MCF 10A (cell line): ENCODE measurements at regions not wholly inside any gene's neighbourhood (a gene's known extent, or its start where the extent isn't known, plus 50 kb on each side); places are given as distances from the start of the nearest gene placed in this dataset.

Experiments
- BruUV-seq: library from RNA; stranded (reverse); fragments of 400-500 nt; replicated peaks from 2 replicates; lab custom pipeline; 2021; lab: Mats Ljungman, UMichigan
- CTCF ChIA-PET: fragments of 300-600 bp; sonication (Branson Sonifier 250); formaldehyde crosslinking; extraction: SDS; loops from one replicate; lab custom pipeline; 2021; ENCODE audit warnings: antibody characterized with exemption, inconsistent platforms; lab: Yijun Ruan, JAX
- POLR2A ChIA-PET: fragments of 300-600, 350-650 bp; sonication (Branson Sonifier 250); formaldehyde crosslinking; extraction: SDS; loops from one replicate; lab custom pipeline; 2020; ENCODE audit warnings: antibody characterized with exemption, inconsistent platforms; lab: Yijun Ruan, JAX
- DNase-seq: peaks from one replicate; pipeline ENCODE4 v3.0.0-alpha.2; 2018; ENCODE audit not compliant: unreplicated experiment
- H3K27ac Mint-ChIP-seq: one replicate; pipeline ENCODE4 v1.8.0; 2022; ENCODE audit warnings: mild to moderate bottlenecking, low read depth, mixed read lengths; ENCODE audit not compliant: unreplicated experiment
- H3K27me3 Mint-ChIP-seq: one replicate; pipeline ENCODE4 v1.8.0; 2022; ENCODE audit warnings: mixed read lengths; ENCODE audit not compliant: insufficient read depth, unreplicated experiment
- H3K36me3 Mint-ChIP-seq: one replicate; pipeline ENCODE4 v1.8.0; 2022; ENCODE audit warnings: mild to moderate bottlenecking, moderate library complexity, mixed read lengths; ENCODE audit not compliant: insufficient read depth, unreplicated experiment
- H3K4me1 Mint-ChIP-seq: one replicate; pipeline ENCODE4 v1.8.0; 2022; ENCODE audit warnings: mixed read lengths; ENCODE audit not compliant: insufficient read depth, unreplicated experiment
- H3K4me3 Mint-ChIP-seq: one replicate; pipeline ENCODE4 v1.8.0; 2022; ENCODE audit warnings: mild to moderate bottlenecking, moderate library complexity, mixed read lengths; ENCODE audit not compliant: unreplicated experiment
- H3K9me3 Mint-ChIP-seq: one replicate; pipeline ENCODE4 v1.8.0; 2022; ENCODE audit warnings: mixed read lengths; ENCODE audit not compliant: unreplicated experiment
- CTCF ChIP-seq: fragments of 200-600 bp; IDR thresholded peaks from one replicate; pipeline ENCODE4 v1.8.0; 2022; ENCODE audit warnings: antibody characterized with exemption, mild to moderate bottlenecking; ENCODE audit not compliant: unreplicated experiment
- intact Hi-C: fragments of 100-400 bp; cut with micrococcal nuclease; formaldehyde crosslinking; loops from 2 replicates; pipeline ENCODE4 v1.14.1; 2022

GRCh38 chr12:66786531-66787308, 107.8 kb upstream of the GRIP1 start:
- ChIA-PET POLR2A (no interaction called here), CTCF (interaction anchor here (0.8 kb wide), 1 partner anchor 1856 kb away, joined by 3 read pairs; no protein-coding TSS in a partner anchor)
- intact Hi-C loops = no loop called here
- Mint-ChIP-seq H3K4me3 (no peak overlapping the region), H3K27me3 (peaks cover 19% of the 10 kb centered on the region), H3K27ac (no peak overlapping the region), H3K4me1 (no peaks in the 10 kb centered on the region), H3K9me3 (no peaks in the 10 kb centered on the region), H3K36me3 (peaks cover 6% of the 10 kb centered on the region)
- TF ChIP-seq CTCF = no peak
- no TSS peak for BruUV-seq
- no peak for DNase-seq

GRCh38 chr12:66799551-66799950, 120.7 kb upstream of the GRIP1 start:
- H3K4me1 Mint-ChIP-seq = no peaks in the 10 kb centered on the region
- no peaks in the 10 kb centered on the region for H3K9me3 Mint-ChIP-seq
- TF ChIP-seq CTCF = no peak
- BruUV-seq = no TSS peak
- no peak overlapping the region for H3K4me3 Mint-ChIP-seq
- ChIA-PET CTCF (interaction anchor here (0.6 to 1.2 kb wide), 2 partner anchors 9 to 27 kb away, joined by 3 read pairs; no protein-coding TSS in a partner anchor), POLR2A (no interaction called here)
- H3K27me3 Mint-ChIP-seq = peaks cover 59% of the 10 kb centered on the region
- intact Hi-C loops = no loop called here
- no peak for DNase-seq
- no peak overlapping the region for H3K27ac Mint-ChIP-seq
- no peaks in the 10 kb centered on the region for H3K36me3 Mint-ChIP-seq

GRCh38 chr12:66800046-66800445, 121.2 kb upstream of the GRIP1 start:
- H3K4me1 Mint-ChIP-seq = no peaks in the 10 kb centered on the region
- no peaks in the 10 kb centered on the region for H3K9me3 Mint-ChIP-seq
- no peak for TF ChIP-seq CTCF
- CTCF ChIA-PET = no interaction called here
- intact Hi-C loops = no loop called here
- no peak overlapping the region for H3K27ac Mint-ChIP-seq
- POLR2A ChIA-PET = no interaction called here
- no TSS peak for BruUV-seq
- peaks cover 59% of the 10 kb centered on the region for H3K27me3 Mint-ChIP-seq
- no peak for DNase-seq
- H3K36me3 Mint-ChIP-seq = no peaks in the 10 kb centered on the region
- no peak overlapping the region for H3K4me3 Mint-ChIP-seq

GRCh38 chr12:66803930-66804329, 125.1 kb upstream of the GRIP1 start:
- CTCF ChIA-PET = interaction anchor here (0.5 to 1.5 kb wide), 4 partner anchors 10 to 1669 kb away, joined by 3 to 4 read pairs (median 3); no protein-coding TSS in a partner anchor
- no peak for DNase-seq
- Mint-ChIP-seq H3K4me1 (no peaks in the 10 kb centered on the region), H3K27me3 (peaks cover 55% of the 10 kb centered on the region), H3K36me3 (no peaks in the 10 kb centered on the region), H3K27ac (no peak overlapping the region), H3K9me3 (no peaks in the 10 kb centered on the region), H3K4me3 (no peak overlapping the region)
- intact Hi-C loops = no loop called here
- BruUV-seq = no TSS peak
- no peak for TF ChIP-seq CTCF
- POLR2A ChIA-PET = no interaction called here
